HG03066 (cell line): ENCODE measurements at regions not wholly inside any gene's neighbourhood (a gene's known extent, or its start where the extent isn't known, plus 50 kb on each side); places are given as distances from the start of the nearest gene placed in this dataset.
A peak's percentile ranks its signal among the peaks of the same experiment; 100 is the strongest.

Experiments
- ATAC-seq: cut with Tn5 transposase; IDR thresholded peaks from one replicate; pipeline ENCODE4 v1.9.1; 2021; ENCODE audit warnings: low read depth; ENCODE audit not compliant: unreplicated experiment

DNA sequence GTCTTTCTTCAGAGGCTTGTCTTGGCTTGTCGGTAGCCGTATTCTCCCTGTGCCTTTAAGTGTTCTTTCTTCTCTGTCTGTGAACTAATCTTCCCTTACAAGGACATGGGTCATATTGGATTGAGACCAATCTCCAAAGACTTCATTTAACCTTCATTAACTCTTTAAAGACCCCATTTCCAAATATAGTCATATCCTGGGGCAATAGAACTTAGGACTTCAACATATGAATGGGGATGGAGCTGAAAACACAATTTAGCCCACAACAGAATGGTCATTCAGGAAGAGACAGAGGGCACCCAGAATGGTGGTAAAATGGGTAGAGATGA is 82.1 kb upstream of the TANK start:
- peak; percentile 2 for ATAC-seq

DNA sequence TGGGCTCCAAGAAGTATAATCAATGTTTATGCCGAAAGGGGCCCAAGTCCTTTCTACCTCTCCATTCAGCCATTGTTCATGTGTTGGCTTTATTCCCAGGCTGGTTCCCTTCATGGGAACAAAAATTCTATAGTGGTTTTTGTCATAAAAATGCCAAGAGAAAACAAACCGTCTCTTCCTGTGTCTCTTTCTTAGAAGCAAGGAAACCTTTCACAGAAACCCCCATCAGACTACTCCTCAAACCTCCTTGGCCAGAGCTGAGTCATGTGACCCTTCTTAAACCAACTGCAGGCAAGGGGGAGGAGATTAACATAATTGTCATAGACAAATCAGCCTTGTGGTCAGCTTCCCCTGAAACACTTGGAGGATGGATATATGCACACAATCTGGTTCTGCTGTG is 75.1 kb upstream of the TANK start:
- ATAC-seq = no peak

DNA sequence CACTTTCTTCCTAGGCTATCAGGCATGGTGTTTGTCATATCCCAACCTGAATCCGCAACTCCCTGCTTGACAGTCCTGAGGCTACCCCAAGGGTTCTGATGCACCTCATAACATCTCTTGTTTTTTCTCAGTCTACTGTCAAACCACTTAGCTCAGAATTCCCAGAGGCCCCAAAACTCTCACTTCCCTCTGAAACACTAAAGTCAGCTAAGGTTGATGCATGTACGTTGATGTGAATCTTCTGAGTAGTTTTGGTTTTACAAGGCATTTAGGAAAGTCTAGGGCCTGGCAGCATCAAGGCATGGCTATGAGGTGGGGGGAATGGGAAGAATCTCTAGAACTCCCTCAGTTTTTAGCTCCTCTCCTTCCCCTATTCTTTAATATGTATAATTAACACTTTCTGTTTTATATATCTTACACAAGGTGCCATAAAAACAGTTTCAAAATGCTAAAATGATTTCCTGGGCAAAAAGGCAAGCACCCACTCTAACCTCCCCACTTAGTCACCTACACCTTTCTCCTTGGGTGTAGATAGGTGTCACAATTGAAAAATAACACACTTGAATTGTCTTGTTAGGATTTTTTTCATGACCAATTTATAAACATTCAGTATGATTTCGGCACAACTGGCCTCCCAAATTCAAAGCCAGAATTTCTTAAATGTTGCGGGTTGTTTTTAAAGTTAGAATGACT is 71.4 kb upstream of the TANK start:
- peak; percentile 85 for ATAC-seq

- peak; percentile 40 for ATAC-seq
These were observed 69.8 kb upstream of the TANK start for GRCh38 chr2:161090411-161090810.

DNA sequence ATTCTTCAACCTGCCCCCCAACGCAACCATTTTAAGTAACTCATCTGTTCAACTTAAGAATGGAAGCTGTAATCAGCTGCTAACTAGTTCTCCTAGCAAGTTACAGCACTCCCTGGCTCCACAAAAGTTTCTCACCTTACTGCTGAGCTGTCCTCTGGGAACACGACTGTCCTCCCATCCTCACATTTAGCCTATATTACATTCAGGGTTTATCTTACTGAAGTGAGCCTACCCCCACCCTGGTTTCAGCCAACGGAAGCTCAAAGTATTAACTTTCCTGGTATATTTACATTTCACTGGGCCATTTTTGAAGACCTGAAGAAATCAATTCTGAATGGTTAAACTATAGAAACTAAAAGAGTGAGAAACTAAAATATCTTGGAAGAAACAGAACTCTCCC is 64.9 kb upstream of the TANK start:
- no peak for ATAC-seq

DNA sequence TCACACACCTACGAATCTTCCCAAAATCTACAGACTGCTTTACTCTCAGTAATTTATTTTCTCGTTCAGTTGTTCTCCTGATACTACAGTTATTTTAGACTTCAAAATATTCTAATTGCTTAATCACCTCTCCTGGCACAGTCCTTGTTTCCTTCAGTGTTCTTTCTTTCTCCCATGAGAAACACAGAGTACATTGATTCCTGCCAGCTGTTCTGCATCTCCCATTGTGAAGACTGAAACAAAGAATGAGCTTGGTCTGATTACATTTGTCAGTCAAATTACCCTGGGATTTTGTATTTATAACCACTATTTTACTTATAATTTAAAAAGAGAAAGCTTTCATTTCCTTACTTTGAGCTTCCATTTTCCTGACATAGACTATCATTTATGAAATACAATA is 63.9 kb upstream of the TANK start:
- ATAC-seq = no peak

DNA sequence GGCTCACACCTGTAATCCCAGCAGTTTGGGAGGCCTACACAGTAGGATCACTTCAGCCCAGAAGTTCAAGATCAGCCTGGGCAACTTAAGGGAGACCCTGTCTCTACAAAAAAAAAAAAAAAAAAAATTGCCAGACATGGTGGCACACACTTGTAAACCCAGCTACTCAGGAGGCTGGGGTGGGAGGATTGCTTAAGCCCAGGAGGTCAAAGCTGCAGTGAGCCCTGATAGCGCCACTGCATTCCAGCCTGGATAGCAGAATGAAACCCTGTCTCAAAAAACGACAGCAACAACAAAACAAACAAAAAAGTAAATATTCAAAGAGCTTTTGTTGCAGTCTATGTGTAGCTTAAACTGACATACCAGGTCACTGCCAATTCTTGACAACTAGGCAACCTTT is 63.1 kb upstream of the TANK start:
- ATAC-seq = no peak

- no peak for ATAC-seq
These were observed 59.9 kb upstream of the TANK start for GRCh38 chr2:161100211-161100895.

DNA sequence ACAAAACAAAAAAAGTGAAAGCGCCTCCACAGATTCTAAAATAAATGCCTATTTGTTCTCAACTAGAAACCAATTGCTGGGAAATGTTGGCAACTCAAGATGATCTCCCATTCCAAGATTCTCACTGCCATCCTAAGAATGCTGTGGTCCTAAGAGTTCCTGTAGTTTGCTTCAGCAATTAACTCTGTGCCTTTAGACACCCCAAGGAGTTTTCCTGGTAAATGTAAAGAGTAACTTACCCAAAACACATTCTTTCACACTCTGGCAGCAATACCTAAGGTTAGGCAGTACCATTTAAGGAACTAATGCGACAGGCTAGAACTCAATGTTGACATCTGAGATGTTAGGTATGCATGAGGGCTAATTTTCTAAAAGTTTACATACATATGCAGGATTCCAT is 58.8 kb upstream of the TANK start:
- ATAC-seq = no peak

DNA sequence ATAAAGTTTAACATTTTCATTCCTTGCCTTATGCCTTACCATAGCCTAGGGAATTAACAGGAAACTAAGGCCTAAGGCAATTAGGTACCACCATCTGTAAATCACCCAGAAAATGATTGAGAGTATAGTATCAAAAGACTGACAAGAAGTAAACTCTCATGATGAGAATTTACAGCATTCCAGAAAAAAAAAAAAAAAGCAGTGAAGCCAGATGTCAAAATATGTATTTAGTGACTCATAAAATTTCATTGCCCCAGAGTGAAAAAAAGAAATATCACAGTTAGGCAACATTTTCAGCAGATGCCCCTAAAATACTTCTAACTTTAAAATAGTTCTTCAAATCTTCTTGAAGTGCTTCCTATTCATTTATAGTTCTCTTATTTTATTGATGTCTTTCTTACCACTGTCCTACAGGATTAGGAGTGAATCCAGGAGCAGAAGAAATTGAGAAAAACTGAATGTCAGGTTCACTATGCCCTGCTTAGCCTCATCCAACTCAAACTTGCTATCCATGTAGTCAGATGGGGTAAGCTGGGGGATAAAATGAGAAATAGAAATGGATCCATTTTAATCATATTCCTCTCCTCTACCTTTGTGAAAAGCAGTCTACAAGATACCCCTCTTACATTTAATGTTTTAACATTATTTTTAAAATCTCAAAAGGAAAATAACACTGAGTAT is 57.3 kb upstream of the TANK start:
- no peak for ATAC-seq

- ATAC-seq = no peak
These were observed 56.8 kb upstream of the TANK start for GRCh38 chr2:161103451-161103831.

GRCh38 chr2:161104054-161104553 is 56.1 kb upstream of the TANK start:
- ATAC-seq = peak; percentile 91

- ATAC-seq = no peak
These were observed 53.0 kb upstream of the TANK start for GRCh38 chr2:161107265-161107664.
